K562 (cell line): ENCODE measurements at regions not wholly inside any gene's neighbourhood (a gene's known extent, or its start where the extent isn't known, plus 50 kb on each side); places are given as distances from the start of the nearest gene placed in this dataset.

Experiments used
- CTCF ChIP-seq, 3 experiments: IDR thresholded peaks in 2 of 3; conservative IDR thresholded peaks in 1 of 3; 2 replicates each; pipeline ENCODE4 v1.5.1; 2011 to 2012; ENCODE audit warnings: low read length in 3 of 3, mild to moderate bottlenecking in 3 of 3, control low read depth in 2 of 3, improper control_type of control experiment in 1 of 3, inconsistent platforms in 1 of 3, low read depth in 1 of 3, mixed read lengths in 1 of 3, moderate library complexity in 1 of 3; ENCODE audit not compliant: insufficient read depth in 2 of 3
- NR2C2 ChIP-seq, 2 experiments: fragments of 200-800 bp in 1 of 2; sonication (Bioruptor generic) in 1 of 2; sonication (generic) in 1 of 2; formaldehyde crosslinking in 1 of 2; IDR thresholded peaks; 2 replicates each; pipeline versions ENCODE4 v1.6.1 to v1.8.0; 2016 to 2022; ENCODE audit warnings: mild to moderate bottlenecking in 1 of 2, missing compliant biosample characterization in 1 of 2, missing genetic modification characterization in 1 of 2, missing genetic modification reagents in 1 of 2
- POLR2A ChIP-seq: fragments of 450-650 bp; conservative IDR thresholded peaks from 2 replicates; pipeline ENCODE4 v1.6.1; 2016

- TF ChIP-seq POLR2A (no peak), NR2C2 (CRISPR knock-in tag; IDR thresholded peaks at IDR 0.05) (no peak), NR2C2 (tag; IDR thresholded peaks at IDR 0.05) (no peak), CTCF (IDR thresholded peaks at IDR 0.05 in 2 of 3, conservative IDR thresholded peaks at IDR 0.05 in 1 of 3; ENCODE audit: insufficient read depth in 2 of 3, low read depth in 1 of 3, low read length in 3 of 3) (no peak)
These were observed 664.0 kb upstream of the PCDH7 start for GRCh38 chr4:30056016-30056766.
